Islet precursor cell (in vitro differentiated cells): ENCODE measurements at regions not wholly inside any gene's neighbourhood (a gene's known extent, or its start where the extent isn't known, plus 50 kb on each side); places are given as distances from the start of the nearest gene placed in this dataset.
A peak's percentile ranks its signal among the peaks of the same experiment; 100 is the strongest.
"Not testable (repeated sequence)": the region's sequence is repeated elsewhere in the genome, so short reads cannot be mapped to it uniquely, and the experiment has no call there.

Source experiments
- DNase-seq: peaks from one replicate; pipeline ENCODE4 v3.0.0-alpha.2; 2018

- no peak for DNase-seq
These were observed 99.8 kb downstream of the ARRDC3 start for GRCh38 chr5:91283326-91283725.

GRCh38 chr5:91282210-91282609 lies 100.9 kb downstream of the ARRDC3 start:
- DNase-seq, result no peak

DNA sequence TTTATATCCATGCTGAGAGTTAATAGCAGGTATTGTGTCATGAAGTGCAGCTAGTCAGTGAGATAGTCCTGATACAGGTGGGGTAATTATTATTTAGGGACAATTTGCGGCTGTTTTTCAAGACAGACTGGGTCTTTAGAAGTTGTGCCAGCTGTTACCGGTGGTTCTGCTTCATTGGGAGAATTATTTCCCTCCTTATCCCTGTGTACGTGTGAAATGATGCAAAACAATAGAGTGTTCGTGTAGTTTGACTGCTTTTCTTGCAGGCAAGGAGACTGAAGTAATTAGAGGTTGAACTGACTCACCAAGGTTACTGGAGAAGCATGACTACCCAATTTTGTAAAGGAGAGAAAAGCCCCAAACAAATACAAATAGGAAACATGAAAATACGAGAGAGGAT lies 101.7 kb downstream of the ARRDC3 start:
- DNase-seq, result no peak

DNA sequence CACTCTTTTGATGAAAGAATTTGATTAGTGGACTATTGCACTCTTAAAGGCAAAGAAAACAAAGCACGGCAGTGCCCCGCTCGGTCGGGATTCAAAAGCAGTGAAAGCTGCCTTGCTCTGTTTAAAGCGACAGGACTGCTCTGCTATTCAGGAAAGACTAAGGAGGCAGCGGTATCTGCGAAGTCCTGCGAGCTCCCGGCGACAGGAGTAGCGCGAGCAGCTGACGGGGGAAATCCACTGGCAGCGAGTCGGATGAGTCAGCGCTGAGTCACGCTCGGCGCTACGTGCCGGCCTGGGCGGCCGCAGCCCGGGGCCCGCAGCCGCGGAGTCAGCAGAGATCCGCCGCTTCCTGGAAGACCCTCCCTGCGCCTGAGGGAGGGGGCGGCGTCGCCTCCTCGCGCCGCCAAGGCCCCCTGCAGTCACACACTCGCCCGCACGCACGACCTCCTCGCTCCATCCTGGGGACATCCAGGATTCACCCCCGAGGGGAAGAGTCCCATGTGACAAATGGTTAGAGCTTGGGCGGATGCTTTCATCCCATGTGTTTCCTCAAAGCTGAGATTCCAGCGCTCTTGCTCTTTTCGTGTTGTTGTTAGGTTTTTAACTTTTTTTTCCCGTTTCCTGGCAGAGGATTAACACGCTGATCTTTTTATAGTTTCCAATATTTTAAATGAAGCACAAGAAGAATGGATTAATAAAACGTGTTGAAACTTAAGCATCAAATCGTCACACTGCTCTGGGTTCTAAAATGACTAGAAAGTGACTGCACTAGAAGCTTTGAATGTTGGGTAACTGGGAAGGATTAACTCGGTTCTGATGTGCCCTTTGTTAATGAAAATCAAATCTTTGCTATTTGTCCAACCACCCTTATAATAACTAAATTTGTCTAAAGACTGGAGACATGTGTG lies 102.5 kb downstream of the ARRDC3 start:
- peak; percentile 99 for DNase-seq

- DNase-seq, result no peak
These were observed 105.3 kb downstream of the ARRDC3 start for GRCh38 chr5:91277840-91278239.

GRCh38 chr5:91277093-91277626 lies 106.0 kb downstream of the ARRDC3 start:
- DNase-seq, result no peak

DNA sequence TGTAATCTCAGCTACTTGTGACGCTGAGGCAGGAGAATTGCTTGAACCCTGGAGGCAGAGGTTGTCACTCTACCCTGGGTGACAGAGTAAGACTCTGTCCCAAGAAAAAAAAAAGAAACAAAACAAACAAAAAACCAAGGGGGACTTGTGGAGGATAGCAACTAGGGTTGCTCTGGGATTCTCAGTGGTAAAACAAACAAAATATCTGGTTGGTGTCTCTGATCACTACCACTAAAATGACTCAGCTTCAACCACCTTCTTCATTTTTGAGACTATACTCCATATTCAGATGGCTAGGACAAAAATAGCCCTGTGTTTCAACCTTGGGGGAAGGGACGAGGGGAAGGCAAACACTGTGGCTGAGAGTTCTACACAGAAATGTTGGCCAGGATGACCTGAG lies 110.3 kb downstream of the ARRDC3 start:
- no peak for DNase-seq

DNA sequence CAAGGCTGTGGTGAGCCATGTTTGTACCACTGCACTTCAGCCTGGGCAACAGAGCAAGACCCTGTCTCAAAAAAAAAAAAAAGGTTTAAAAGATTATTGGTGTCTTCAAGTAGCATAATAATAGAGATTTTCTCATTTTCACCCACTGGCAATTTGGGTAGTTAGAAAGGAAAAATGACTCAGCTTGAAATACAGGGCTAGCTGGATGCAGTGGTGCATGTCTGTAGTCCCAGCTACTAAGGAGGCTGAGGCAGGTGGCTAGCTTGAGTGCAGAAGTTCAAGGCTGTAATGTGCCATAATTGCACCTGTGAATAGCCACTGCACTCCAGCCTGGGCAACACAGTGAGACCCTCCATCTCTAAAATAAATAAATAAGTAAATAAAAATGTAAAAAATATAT lies 111.1 kb downstream of the ARRDC3 start:
- DNase-seq, result no peak

- no peak for DNase-seq
These were observed 113.9 kb downstream of the ARRDC3 start for GRCh38 chr5:91269198-91269597.

- no peak for DNase-seq
These were observed 116.9 kb downstream of the ARRDC3 start for GRCh38 chr5:91266184-91266705.

DNA sequence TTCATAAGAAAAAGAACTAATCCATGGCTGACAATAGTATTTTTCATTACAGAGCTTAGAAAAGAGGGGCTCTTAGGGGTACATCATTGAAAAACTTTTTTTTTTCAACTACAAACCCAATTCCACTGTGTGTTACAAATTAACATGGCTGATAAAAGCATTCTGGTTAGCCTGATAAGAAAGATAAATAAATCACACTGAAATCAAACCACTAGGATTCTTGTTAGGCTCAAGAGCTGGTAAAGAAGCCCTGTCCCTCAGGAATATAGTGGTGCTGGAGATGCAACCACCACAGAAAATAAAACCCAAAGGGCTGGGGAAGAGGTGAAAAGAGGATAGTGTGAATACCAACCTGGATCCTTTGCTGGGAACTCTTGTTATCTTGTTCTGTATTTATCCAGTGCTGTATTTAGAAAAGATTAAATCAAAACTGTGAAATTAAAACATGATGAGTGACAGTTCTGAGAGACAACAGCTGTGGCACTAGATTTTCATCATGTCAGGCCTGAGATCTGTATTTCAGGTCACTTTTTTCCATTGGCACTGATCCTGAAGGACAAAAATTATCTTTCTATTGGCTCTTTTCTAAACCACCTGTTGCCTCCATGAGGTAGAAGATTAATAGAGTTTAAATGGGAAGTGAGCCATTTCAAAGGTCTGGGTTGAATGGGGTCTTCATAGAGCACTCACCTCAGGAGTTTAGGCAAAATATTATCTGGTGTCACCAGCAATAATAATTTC lies 118.6 kb downstream of the ARRDC3 start:
- DNase-seq, result no peak

- DNase-seq, result no peak
These were observed 119.2 kb downstream of the ARRDC3 start for GRCh38 chr5:91263898-91264297.

DNA sequence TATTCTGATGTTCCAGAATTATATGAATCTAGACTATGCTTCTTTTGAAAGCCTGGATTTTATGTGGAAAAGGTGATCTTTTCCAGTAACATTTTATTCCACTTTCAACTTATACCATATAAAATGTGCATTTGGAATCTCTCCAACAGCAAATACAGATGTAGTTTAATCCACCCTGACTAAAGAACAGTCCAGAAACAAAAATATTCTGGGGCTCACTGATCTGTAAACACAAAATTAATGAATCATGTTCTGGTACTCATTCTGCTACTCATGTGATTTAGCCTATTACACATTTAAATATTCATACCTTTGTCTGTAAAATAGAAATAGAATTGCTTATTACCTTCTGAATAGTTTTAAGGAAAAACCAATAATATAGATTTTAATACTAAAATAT lies 125.8 kb downstream of the ARRDC3 start:
- DNase-seq, result no peak

GRCh38 chr5:91256142-91256524 lies 127.0 kb downstream of the ARRDC3 start:
- no peak for DNase-seq

- DNase-seq, result no peak
These were observed 127.5 kb downstream of the ARRDC3 start for GRCh38 chr5:91255396-91256141.

GRCh38 chr5:91252916-91253315 lies 130.2 kb downstream of the ARRDC3 start:
- DNase-seq, result no peak

DNA sequence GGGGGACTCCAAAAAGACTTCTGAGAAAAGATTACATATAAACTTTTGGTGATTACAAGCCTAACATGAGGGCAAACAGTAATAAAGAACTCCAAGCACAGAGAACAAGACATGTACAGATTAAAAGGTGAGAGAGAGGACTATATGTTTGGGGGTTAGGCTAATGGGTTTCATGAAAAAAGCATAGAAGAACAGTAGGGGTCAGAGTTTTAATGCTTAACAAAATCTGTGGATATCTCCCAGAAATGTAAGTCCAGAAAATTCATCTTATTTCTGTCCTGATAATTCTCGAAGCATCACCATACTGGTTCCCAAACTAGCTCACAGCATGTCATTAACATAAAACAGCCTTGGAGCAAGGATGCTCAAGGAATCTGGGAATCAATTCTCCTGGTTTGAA lies 137.2 kb downstream of the ARRDC3 start:
- no peak for DNase-seq

- DNase-seq, result no peak
These were observed 138.1 kb downstream of the ARRDC3 start for GRCh38 chr5:91245074-91245452.

DNA sequence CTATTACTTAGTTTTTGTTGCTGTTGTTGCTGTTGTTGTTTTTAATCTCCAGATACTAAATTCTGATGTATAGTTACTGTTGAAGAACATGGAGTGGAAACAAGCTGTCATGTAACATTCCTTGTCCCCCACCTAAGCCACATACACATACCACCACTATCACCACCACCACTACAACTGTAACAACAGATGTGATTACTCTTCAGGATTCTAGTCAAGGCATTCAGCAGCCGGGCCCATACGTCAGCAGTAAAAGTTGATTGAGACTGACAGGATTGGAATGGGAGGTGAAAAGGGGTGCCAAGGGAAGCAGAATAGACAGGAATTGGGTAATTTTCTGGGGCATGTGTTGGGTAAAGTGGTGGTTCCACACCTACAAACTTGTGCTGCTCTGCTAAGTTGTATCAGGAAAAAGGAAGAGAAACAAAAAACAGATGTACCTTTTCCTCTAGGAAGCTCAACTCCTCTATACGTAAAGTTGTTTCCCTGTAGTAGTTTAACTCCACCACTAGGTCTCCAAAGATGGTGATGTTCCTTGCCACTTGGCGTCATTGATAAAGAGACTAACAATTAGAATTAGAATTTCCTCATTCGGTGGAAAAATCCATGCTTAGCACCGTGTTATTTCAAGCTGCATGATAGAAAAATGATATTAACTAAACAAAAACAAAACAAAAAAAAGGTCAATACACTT lies 138.6 kb downstream of the ARRDC3 start:
- no peak for DNase-seq

- no peak for DNase-seq
These were observed 139.3 kb downstream of the ARRDC3 start for GRCh38 chr5:91243852-91244251.

- DNase-seq, result no peak
These were observed 139.8 kb downstream of the ARRDC3 start for GRCh38 chr5:91243286-91243685.

- not testable (repeated sequence) for DNase-seq
These were observed 141.7 kb downstream of the ARRDC3 start for GRCh38 chr5:91241460-91241859.
